GM21529 (cell line): ENCODE measurements at regions not wholly inside any gene's neighbourhood (a gene's known extent, or its start where the extent isn't known, plus 50 kb on each side); places are given as distances from the start of the nearest gene placed in this dataset.

Experiments used
- ATAC-seq: cut with Tn5 transposase; IDR thresholded peaks from one replicate; pipeline ENCODE4 v1.9.1; 2021; ENCODE audit not compliant: unreplicated experiment

GRCh38 chr6:126285871-126286365 is 54.0 kb upstream of the CENPW start:
- ATAC-seq, result no peak
